ENCODE measurements at regions not wholly inside any gene's neighbourhood (a gene's known extent, or its start where the extent isn't known, plus 50 kb on each side); places are given as distances from the start of the nearest gene placed in this dataset.

DNA sequence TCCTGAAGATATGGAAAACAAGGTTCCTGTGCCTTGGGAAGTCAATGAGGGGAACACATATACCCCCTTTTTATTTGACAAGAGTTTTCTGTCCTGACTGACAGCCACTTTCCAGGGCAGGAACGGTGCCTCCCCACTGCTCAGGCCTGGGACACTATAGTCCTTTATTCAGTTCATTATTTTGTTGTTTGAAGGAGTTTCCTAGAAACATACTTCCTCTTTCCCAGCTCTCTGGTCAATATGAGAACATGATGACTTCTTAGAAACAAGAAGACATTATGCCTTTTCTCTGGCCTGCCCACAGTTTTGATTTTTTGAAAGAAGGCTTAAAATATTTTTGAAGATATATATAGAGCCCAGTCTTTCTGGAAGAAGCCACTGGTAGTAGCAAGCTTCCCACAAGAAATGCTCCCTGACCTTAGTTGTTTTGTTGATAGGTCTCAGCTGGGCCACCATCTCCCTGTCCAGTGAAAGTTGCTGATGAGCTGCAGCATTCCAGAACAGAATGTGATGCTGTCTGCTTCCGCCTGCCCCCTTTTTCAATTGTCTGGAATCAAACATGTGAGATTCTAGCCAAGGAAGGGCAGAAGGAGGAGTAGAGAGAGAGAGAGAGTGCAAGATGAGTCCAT is 122.7 kb upstream of the ADRA1D start:
- ChIA-PET POLR2A (no interaction called here), CTCF (no interaction called here), RAD21 (ENCODE audit: low non-redundant PET in 1 of 2, low total read pairs in 2 of 2, uncharacterized antibody in 2 of 2, unreplicated experiment in 2 of 2) (no interaction called here)
- H3K9me3 ChIP-seq (ENCODE audit: control insufficient read depth in 1 of 2, insufficient read depth in 1 of 2, low read depth in 1 of 2, low read length in 2 of 2), result no peaks in the 10 kb centered on the region
- no TSS peak for BruUV-seq (replicated peaks)
- intact Hi-C loops (cut with micrococcal nuclease), result no loop called here
- ATAC-seq (no peak), DNase-seq (ENCODE audit: low read depth, low spot score) (no peak)
- no peak overlapping the region for H3K27ac ChIP-seq (ENCODE audit: low read depth, low read length)
- H3K36me3 ChIP-seq (ENCODE audit: control insufficient read depth in 1 of 2, insufficient read depth in 2 of 2, low read length in 2 of 2), result no peaks in the 10 kb centered on the region
- H3K79me2 ChIP-seq (ENCODE audit: insufficient read depth, low read length), result no peaks in the 10 kb centered on the region
- H3K4me3 ChIP-seq (replicated peaks in 1 of 2; ENCODE audit: low read depth in 1 of 2, low read length in 2 of 2), result no peak overlapping the region
- no peaks in the 10 kb centered on the region for H3K9me2 ChIP-seq (ENCODE audit: insufficient read depth)
- H4K20me1 ChIP-seq (ENCODE audit: insufficient read depth), result no peaks in the 10 kb centered on the region
- no peak overlapping the region for H3K9ac ChIP-seq (ENCODE audit: low read length)
- H3K4me1 ChIP-seq (ENCODE audit: control insufficient read depth in 1 of 2, insufficient read depth in 2 of 2, low read length in 2 of 2), result no peaks in the 10 kb centered on the region
- no peak overlapping the region for H2AFZ ChIP-seq (ENCODE audit: low read depth, low read length, poor library complexity, severe bottlenecking)
- TF ChIP-seq SRF (IDR thresholded peaks at IDR 0.05; ENCODE audit: low read depth) (no peak), RAD21 (IDR thresholded peaks at IDR 0.05; ENCODE audit: low read depth) (no peak), JUND (IDR thresholded peaks at IDR 0.05) (no peak)
- H3K4me2 ChIP-seq (ENCODE audit: low read length), result no peak overlapping the region
- H3K27me3 ChIP-seq (ENCODE audit: insufficient read depth, low read length), result no peaks in the 10 kb centered on the region

DNA sequence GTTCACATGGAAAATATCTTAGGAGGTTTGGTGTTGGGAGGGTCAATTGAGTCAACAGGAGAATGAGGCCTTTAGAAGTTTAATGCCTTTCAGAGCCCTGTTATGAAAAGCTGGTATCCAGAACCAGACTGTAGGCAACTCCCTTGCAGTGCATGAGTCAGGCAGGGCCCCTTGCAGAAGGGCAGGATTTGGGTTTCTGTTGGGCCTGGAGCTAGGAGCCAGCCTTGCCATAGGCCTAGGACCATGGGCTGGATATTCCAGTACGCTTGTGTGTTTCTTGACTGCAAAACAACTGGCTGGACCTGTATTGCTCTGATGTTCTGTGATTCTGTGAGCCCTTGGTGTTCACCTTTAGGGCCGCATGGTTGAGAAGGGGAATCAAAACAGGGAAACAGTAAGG is 121.8 kb upstream of the ADRA1D start:
- intact Hi-C loops (cut with micrococcal nuclease), result no loop called here
- Histone ChIP-seq H3K9ac (ENCODE audit: low read length) (no peak overlapping the region), H3K27ac (ENCODE audit: low read depth, low read length) (no peak overlapping the region), H3K27me3 (ENCODE audit: insufficient read depth, low read length) (no peaks in the 10 kb centered on the region), H3K79me2 (ENCODE audit: insufficient read depth, low read length) (no peaks in the 10 kb centered on the region), H3K4me3 (replicated peaks in 1 of 2; ENCODE audit: low read depth in 1 of 2, low read length in 2 of 2) (no peak overlapping the region), H3K9me3 (ENCODE audit: control insufficient read depth in 1 of 2, insufficient read depth in 1 of 2, low read depth in 1 of 2, low read length in 2 of 2) (peaks cover 0 to 8% of the 10 kb centered on the region in 2 experiments; a peak in 1 of 4 replicates), H2AFZ (ENCODE audit: low read depth, low read length, poor library complexity, severe bottlenecking) (no peak overlapping the region), H3K9me2 (ENCODE audit: insufficient read depth) (no peaks in the 10 kb centered on the region), H3K36me3 (ENCODE audit: control insufficient read depth in 1 of 2, insufficient read depth in 2 of 2, low read length in 2 of 2) (no peaks in the 10 kb centered on the region), H3K4me2 (ENCODE audit: low read length) (no peak overlapping the region), H4K20me1 (ENCODE audit: insufficient read depth) (no peaks in the 10 kb centered on the region), H3K4me1 (ENCODE audit: control insufficient read depth in 1 of 2, insufficient read depth in 2 of 2, low read length in 2 of 2) (no peaks in the 10 kb centered on the region)
- BruUV-seq (replicated peaks), result no TSS peak
- RAD21 ChIA-PET (ENCODE audit: low non-redundant PET in 1 of 2, low total read pairs in 2 of 2, uncharacterized antibody in 2 of 2, unreplicated experiment in 2 of 2), result no interaction called here
- POLR2A ChIA-PET, result no interaction called here
- DNase-seq (ENCODE audit: low read depth, low spot score), result no peak
- ATAC-seq, result no peak
- CTCF ChIA-PET, result no interaction called here
- TF ChIP-seq, protein P1, sequence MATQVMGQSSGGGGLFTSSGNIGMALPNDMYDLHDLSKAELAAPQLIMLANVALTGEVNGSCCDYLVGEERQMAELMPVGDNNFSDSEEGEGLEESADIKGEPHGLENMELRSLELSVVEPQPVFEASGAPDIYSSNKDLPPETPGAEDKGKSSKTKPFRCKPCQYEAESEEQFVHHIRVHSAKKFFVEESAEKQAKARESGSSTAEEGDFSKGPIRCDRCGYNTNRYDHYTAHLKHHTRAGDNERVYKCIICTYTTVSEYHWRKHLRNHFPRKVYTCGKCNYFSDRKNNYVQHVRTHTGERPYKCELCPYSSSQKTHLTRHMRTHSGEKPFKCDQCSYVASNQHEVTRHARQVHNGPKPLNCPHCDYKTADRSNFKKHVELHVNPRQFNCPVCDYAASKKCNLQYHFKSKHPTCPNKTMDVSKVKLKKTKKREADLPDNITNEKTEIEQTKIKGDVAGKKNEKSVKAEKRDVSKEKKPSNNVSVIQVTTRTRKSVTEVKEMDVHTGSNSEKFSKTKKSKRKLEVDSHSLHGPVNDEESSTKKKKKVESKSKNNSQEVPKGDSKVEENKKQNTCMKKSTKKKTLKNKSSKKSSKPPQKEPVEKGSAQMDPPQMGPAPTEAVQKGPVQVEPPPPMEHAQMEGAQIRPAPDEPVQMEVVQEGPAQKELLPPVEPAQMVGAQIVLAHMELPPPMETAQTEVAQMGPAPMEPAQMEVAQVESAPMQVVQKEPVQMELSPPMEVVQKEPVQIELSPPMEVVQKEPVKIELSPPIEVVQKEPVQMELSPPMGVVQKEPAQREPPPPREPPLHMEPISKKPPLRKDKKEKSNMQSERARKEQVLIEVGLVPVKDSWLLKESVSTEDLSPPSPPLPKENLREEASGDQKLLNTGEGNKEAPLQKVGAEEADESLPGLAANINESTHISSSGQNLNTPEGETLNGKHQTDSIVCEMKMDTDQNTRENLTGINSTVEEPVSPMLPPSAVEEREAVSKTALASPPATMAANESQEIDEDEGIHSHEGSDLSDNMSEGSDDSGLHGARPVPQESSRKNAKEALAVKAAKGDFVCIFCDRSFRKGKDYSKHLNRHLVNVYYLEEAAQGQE (IDR thresholded peaks at IDR 0.05; ENCODE audit: low read depth), result no peak
- no peak for TF ChIP-seq CBX3 (IDR thresholded peaks at IDR 0.05; ENCODE audit: low read depth)
- no peak for TF ChIP-seq ELF1 (IDR thresholded peaks at IDR 0.05; ENCODE audit: borderline replicate concordance, low read depth)
- TF ChIP-seq ZFX (IDR thresholded peaks at IDR 0.05), result no peak
- no peak for TF ChIP-seq TCF7L2 (IDR thresholded peaks at IDR 0.05; ENCODE audit: borderline replicate concordance, extremely low read depth, insufficient read depth, insufficient read length)
- no peak for TF ChIP-seq JUND (IDR thresholded peaks at IDR 0.05)
- TF ChIP-seq, protein P2, sequence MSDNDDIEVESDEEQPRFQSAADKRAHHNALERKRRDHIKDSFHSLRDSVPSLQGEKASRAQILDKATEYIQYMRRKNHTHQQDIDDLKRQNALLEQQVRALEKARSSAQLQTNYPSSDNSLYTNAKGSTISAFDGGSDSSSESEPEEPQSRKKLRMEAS (IDR thresholded peaks at IDR 0.05), result no peak
- no peak for TF ChIP-seq EGR1 (IDR thresholded peaks at IDR 0.05; ENCODE audit: low read depth)
- TF ChIP-seq SIN3A (IDR thresholded peaks at IDR 0.05; ENCODE audit: low read depth), result no peak
- no peak for TF ChIP-seq EZH2 (IDR thresholded peaks at IDR 0.05)
- TF ChIP-seq, protein P3, sequence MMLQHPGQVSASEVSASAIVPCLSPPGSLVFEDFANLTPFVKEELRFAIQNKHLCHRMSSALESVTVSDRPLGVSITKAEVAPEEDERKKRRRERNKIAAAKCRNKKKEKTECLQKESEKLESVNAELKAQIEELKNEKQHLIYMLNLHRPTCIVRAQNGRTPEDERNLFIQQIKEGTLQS (IDR thresholded peaks at IDR 0.05), result no peak
- TF ChIP-seq CEBPB (IDR thresholded peaks at IDR 0.05; ENCODE audit: low read depth), result no peak
- TF ChIP-seq, protein P4, sequence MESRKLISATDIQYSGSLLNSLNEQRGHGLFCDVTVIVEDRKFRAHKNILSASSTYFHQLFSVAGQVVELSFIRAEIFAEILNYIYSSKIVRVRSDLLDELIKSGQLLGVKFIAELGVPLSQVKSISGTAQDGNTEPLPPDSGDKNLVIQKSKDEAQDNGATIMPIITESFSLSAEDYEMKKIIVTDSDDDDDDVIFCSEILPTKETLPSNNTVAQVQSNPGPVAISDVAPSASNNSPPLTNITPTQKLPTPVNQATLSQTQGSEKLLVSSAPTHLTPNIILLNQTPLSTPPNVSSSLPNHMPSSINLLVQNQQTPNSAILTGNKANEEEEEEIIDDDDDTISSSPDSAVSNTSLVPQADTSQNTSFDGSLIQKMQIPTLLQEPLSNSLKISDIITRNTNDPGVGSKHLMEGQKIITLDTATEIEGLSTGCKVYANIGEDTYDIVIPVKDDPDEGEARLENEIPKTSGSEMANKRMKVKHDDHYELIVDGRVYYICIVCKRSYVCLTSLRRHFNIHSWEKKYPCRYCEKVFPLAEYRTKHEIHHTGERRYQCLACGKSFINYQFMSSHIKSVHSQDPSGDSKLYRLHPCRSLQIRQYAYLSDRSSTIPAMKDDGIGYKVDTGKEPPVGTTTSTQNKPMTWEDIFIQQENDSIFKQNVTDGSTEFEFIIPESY (IDR thresholded peaks at IDR 0.05; ENCODE audit: extremely low read depth, insufficient replicate concordance, low read length), result no peak
- no peak for TF ChIP-seq SP1 (IDR thresholded peaks at IDR 0.05; ENCODE audit: low read depth)
- TF ChIP-seq RAD21 (IDR thresholded peaks at IDR 0.05; ENCODE audit: low read depth), result no peak
- no peak for TF ChIP-seq YY1 (IDR thresholded peaks at IDR 0.05; ENCODE audit: extremely low read depth, insufficient replicate concordance, low read depth, low read length)
